Ramos (cell line): ENCODE measurements at regions not wholly inside any gene's neighbourhood (a gene's known extent, or its start where the extent isn't known, plus 50 kb on each side); places are given as distances from the start of the nearest gene placed in this dataset.

Source experiments
- in situ Hi-C: fragments of 300-500 bp; cut with MboI; formaldehyde crosslinking; loops from one replicate; pipeline ENCODE4 v1.14.3; 2022; ENCODE audit warnings: low sequenced_read_pairs; ENCODE audit not compliant: unreplicated experiment

DNA sequence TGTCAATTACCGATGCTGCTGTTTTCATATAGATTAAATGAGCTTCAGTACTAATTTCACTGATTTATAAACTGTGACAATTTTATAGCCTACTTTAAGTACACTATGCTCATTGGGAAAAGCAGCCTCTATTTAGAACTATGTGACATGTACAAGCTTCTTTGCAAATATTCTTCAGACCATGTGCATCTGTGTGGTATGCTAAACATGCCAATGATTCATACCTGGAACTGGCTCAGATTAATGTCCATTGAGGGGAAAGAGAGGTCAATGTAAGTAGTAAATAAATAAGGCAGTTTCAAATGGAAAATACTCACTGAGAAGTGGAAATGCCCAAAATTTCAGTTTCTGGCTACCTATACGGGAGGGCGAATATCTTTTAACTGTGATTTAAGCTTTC lies 777.7 kb downstream of the C6orf118 start:
- in situ Hi-C loops, result no loop called here

- in situ Hi-C loops, result no loop called here
Measured at GRCh38 chr6:164528539-164528938, 780.9 kb downstream of the C6orf118 start.

GRCh38 chr6:164523087-164523654 lies 786.2 kb downstream of the C6orf118 start:
- in situ Hi-C loops, result no loop called here

- in situ Hi-C loops, result no loop called here
Measured at GRCh38 chr6:164520916-164521315, 788.5 kb downstream of the C6orf118 start.

DNA sequence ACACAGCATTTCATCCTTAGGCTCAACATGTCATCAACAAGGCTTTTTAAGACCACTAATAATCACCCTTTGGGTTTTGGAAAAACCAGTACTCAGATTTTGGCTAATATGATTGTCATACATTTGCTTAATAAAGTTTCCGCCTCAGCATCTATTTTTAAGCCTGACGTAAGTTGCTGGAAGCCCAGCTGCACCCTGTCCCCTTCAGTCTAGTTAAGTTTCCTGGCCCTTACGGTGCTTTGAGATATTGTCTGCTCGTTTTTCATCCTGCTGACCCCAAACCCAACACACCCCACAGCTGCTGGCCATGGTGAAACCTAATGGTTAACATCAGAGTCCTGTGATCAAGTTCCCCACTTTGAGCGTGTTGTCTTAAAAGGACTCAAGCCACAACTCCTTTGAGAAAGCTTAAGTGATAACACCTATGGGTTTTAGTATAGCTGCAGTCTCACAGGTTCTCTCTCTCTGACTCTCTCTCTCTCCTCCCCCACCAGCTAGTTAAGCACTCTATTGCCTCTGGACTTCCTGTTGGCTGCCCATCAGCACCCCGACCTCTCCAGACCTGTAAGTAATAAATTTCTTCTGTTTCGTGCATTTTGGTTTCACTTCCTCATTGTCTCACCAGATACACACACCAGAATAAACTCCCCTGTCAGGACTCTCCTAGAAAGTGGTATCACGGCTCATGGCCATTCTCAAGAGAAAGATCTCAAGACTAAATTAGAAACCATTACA lies 802.0 kb downstream of the C6orf118 start:
- in situ Hi-C loops, result no loop called here

DNA sequence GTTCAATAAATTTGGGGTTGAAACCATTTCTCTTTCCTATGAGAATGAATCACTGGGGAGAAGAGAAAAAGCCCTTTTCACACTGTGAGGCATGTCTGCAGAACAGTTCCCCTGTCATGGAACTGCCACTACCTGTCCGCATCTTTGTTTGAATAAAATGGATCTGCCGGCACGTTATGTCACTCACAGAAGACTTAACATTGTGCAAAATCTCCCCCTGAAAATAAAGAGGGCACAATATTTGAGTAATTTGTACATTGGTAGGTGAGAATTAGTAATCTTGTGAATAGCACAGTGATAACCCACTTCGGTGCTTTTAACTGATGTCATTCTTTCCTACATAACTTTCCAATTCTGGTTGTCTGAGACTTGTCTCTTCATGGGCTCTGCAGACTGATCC lies 804.0 kb downstream of the C6orf118 start:
- in situ Hi-C loops, result no loop called here

- in situ Hi-C loops, result no loop called here
Measured at GRCh38 chr6:164502833-164503232, 806.6 kb downstream of the C6orf118 start.

- in situ Hi-C loops, result no loop called here
Measured at GRCh38 chr6:164495882-164496495, 813.4 kb downstream of the C6orf118 start.

GRCh38 chr6:164478426-164478825 lies 831.0 kb downstream of the C6orf118 start:
- in situ Hi-C loops, result no loop called here

DNA sequence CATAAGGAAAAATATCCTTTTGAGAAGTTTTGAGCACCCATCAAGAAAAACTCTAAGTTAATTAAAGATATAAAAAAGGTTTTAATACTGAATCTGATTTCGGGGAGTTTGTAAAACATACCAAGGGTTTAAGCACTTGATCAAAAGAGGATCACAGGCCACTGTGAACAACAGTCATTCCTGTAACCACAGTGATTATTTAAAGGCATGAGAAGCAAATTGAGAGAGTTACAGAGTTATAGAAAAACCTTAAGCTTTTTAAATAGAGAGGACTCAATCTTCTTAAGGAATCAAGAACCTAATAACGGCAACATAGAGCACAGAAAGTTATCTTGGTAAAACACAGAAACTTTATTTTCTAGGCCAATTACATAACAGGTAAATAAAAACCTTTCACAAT lies 831.6 kb downstream of the C6orf118 start:
- in situ Hi-C loops, result no loop called here

GRCh38 chr6:164477101-164477500 lies 832.3 kb downstream of the C6orf118 start:
- in situ Hi-C loops, result no loop called here

DNA sequence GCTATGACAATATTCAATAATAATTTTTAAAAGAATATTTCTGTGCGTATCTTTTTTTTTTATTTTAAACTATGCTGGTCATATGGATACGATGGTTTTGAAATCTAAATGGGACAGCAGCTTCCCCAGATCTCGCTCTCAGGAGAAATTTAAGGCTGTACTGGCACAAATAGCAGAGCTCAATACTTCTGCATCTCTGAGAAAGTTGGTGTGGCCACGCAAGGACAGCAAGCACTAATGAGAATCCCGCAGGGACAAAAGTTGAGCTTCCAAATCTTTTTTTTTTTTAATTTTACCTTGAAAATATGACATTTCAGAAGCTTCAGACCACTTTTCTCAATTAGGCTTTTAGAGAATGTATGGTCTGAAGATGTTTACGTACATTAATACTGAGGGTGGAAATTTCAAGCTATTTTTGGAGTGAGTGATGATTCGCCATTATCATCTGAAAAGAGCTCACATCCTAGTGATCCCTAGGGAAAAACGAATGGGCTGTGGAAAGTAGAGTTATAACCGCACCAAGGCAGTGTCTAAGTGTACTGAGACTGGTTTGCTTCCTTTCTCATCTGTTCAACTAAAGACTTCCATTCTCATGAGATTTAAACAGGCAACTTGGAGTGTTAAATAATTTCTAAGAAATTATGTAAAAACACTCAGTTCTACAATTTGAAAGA lies 840.0 kb downstream of the C6orf118 start:
- in situ Hi-C loops, result no loop called here

- in situ Hi-C loops, result no loop called here
Measured at GRCh38 chr6:164455835-164456234, 853.6 kb downstream of the C6orf118 start.

- in situ Hi-C loops, result no loop called here
Measured at GRCh38 chr6:164453835-164454234, 855.6 kb downstream of the C6orf118 start.

- in situ Hi-C loops, result no loop called here
Measured at GRCh38 chr6:164442572-164442971, 866.8 kb downstream of the C6orf118 start.

- in situ Hi-C loops, result no loop called here
Measured at GRCh38 chr6:164439331-164439730, 870.1 kb downstream of the C6orf118 start.

GRCh38 chr6:164436976-164437375 lies 872.4 kb downstream of the C6orf118 start:
- in situ Hi-C loops, result no loop called here

- in situ Hi-C loops, result no loop called here
Measured at GRCh38 chr6:164427728-164428402, 881.5 kb downstream of the C6orf118 start.

DNA sequence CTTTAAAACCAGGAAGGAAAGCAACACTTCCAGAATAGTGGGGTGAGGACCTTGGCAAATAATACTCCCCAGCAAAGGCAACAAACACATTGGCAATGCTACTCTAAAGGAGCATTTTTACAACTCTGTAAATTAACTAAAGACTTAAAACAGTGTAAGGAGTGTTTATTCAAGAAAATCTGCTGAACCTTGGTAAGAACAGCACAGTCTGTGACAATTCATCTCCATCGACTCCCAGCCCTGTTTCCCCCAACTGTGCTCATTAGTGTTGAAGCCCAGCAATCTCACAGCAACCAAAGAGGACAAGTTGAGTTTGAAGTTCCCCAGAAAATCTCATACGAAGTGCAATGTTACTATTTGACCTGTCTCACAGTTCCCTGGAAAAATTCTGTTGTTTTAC lies 884.9 kb downstream of the C6orf118 start:
- in situ Hi-C loops, result no loop called here

DNA sequence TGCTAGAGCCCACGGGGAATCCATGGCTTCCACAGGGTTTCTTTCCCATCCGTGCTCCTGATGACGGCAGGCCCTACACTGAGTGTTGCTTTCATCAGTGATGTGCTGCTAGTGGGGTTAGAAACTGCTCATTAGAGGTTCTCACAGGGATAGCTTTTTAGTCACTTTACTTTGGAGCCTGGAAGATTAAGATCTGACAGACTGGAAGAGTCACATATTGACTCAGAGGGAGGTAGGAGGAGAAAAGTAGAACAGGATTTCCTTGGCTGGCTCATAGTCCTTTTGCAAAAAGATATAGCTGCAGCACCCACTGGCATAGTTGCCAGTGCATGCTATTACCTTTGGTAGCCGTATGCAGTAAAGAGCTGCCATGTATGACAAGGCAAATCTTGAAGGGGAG lies 890.3 kb downstream of the C6orf118 start:
- in situ Hi-C loops, result no loop called here

DNA sequence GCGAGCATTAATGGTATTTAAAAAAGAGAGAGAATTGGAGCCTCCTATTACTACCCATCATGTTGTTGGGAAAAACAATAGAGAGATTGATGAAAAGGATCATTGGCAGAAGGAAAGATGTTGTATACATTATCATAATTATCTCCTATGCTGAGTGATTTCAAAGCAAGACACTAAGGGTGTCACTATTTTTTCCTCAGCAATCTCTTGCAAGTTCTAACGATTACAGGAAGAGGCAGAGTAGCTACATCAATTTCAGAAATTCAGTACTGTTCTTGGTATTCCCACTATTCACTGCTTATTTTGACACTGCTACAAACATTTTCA lies 891.2 kb downstream of the C6orf118 start:
- in situ Hi-C loops, result no loop called here
